GM21619 (cell line): ENCODE measurements at regions not wholly inside any gene's neighbourhood (a gene's known extent, or its start where the extent isn't known, plus 50 kb on each side); places are given as distances from the start of the nearest gene placed in this dataset.

Experiments
- ATAC-seq: cut with Tn5 transposase; IDR thresholded peaks from one replicate; pipeline ENCODE4 v1.9.1; 2021; ENCODE audit not compliant: unreplicated experiment

- no peak for ATAC-seq
Observed at GRCh38 chr12:3999904-4000303, 126.7 kb upstream of the PARP11 start.

- no peak for ATAC-seq
Observed at GRCh38 chr12:3998968-3999792, 126.0 kb upstream of the PARP11 start.

GRCh38 chr12:3998397-3998796 lies 125.2 kb upstream of the PARP11 start:
- no peak for ATAC-seq

- no peak for ATAC-seq
Observed at GRCh38 chr12:3996322-3996721, 123.1 kb upstream of the PARP11 start.

- ATAC-seq: no peak
Observed at GRCh38 chr12:3995306-3995705, 122.1 kb upstream of the PARP11 start.

GRCh38 chr12:3994500-3994899 lies 121.3 kb upstream of the PARP11 start:
- ATAC-seq: no peak

GRCh38 chr12:3992945-3993344 lies 119.7 kb upstream of the PARP11 start:
- ATAC-seq: no peak

- ATAC-seq: no peak
Observed at GRCh38 chr12:3991798-3992580, 118.8 kb upstream of the PARP11 start.

GRCh38 chr12:3990501-3991280 lies 117.5 kb upstream of the PARP11 start:
- no peak for ATAC-seq

- ATAC-seq: no peak
Observed at GRCh38 chr12:3989218-3989550, 116.0 kb upstream of the PARP11 start.

GRCh38 chr12:3988519-3989217 lies 115.5 kb upstream of the PARP11 start:
- no peak for ATAC-seq

GRCh38 chr12:3987571-3987970 lies 114.4 kb upstream of the PARP11 start:
- ATAC-seq: no peak

GRCh38 chr12:3980504-3981272 lies 107.5 kb upstream of the PARP11 start:
- no peak for ATAC-seq

- ATAC-seq: no peak
Observed at GRCh38 chr12:3977621-3978020, 104.4 kb upstream of the PARP11 start.

GRCh38 chr12:3976351-3976938 lies 103.2 kb upstream of the PARP11 start:
- no peak for ATAC-seq

- ATAC-seq: no peak
Observed at GRCh38 chr12:3975652-3976051, 102.5 kb upstream of the PARP11 start.

- no peak for ATAC-seq
Observed at GRCh38 chr12:3974883-3975282, 101.7 kb upstream of the PARP11 start.

GRCh38 chr12:3973973-3974644 lies 100.9 kb upstream of the PARP11 start:
- no peak for ATAC-seq

- ATAC-seq: no peak
Observed at GRCh38 chr12:3973269-3973884, 100.2 kb upstream of the PARP11 start.
